Right atrium auricular region (tissue), 2 donors: ENCODE measurements at regions not wholly inside any gene's neighbourhood (a gene's known extent, or its start where the extent isn't known, plus 50 kb on each side); places are given as distances from the start of the nearest gene placed in this dataset.

Source experiments
- DNase-seq: peaks from one replicate; pipeline ENCODE4 v3.0.0-alpha.2; 2019; ENCODE audit warnings: low spot score
- H3K27ac ChIP-seq, 2 donors: fragments of 200-600 bp; sonication (generic); 1 replicate in 1 of 2; 2 replicates in 1 of 2; pipeline ENCODE4 v1.5.1; 2016 to 2019
- H3K27me3 ChIP-seq, 2 donors: fragments of 200-600 bp; sonication (generic); one replicate each; pipeline versions ENCODE4 v1.5.1 to v1.6.0; 2017 to 2019
- H3K36me3 ChIP-seq: fragments of 200-600 bp; sonication (generic); one replicate; pipeline ENCODE4 v1.5.1; 2016
- H3K4me1 ChIP-seq, 2 donors: fragments of 200-600 bp; sonication (generic); one replicate each; pipeline versions ENCODE4 v1.5.1 to v1.6.0; 2017 to 2019
- H3K4me3 ChIP-seq, 2 donors: fragments of 200-600 bp; sonication (generic); 1 replicate in 1 of 2; 2 replicates in 1 of 2; pipeline ENCODE4 v1.5.1; 2017 to 2019; ENCODE audit warnings: mild to moderate bottlenecking in 1 of 2, moderate library complexity in 1 of 2
- H3K9me3 ChIP-seq, 2 donors: fragments of 200-600 bp; sonication (generic); one replicate each; pipeline ENCODE4 v1.5.1; 2019
- TF ChIP-seq, protein P1 (sequence below), 2 donors: fragments of 200-600 bp; sonication (generic); IDR thresholded peaks; one replicate each; pipeline ENCODE4 v1.5.1; 2019; ENCODE audit warnings: antibody characterized with exemption in 2 of 2

- Histone ChIP-seq H3K27ac (no peak overlapping the region), H3K36me3 (no peaks in the 10 kb centered on the region), H3K9me3 (no peaks in the 10 kb centered on the region), H3K4me1 (no peaks in the 10 kb centered on the region), H3K4me3 (no peak overlapping the region), H3K27me3 (no peaks in the 10 kb centered on the region)
- TF ChIP-seq, protein P1, sequence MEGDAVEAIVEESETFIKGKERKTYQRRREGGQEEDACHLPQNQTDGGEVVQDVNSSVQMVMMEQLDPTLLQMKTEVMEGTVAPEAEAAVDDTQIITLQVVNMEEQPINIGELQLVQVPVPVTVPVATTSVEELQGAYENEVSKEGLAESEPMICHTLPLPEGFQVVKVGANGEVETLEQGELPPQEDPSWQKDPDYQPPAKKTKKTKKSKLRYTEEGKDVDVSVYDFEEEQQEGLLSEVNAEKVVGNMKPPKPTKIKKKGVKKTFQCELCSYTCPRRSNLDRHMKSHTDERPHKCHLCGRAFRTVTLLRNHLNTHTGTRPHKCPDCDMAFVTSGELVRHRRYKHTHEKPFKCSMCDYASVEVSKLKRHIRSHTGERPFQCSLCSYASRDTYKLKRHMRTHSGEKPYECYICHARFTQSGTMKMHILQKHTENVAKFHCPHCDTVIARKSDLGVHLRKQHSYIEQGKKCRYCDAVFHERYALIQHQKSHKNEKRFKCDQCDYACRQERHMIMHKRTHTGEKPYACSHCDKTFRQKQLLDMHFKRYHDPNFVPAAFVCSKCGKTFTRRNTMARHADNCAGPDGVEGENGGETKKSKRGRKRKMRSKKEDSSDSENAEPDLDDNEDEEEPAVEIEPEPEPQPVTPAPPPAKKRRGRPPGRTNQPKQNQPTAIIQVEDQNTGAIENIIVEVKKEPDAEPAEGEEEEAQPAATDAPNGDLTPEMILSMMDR (IDR thresholded peaks at IDR 0.05) = no peak
- DNase-seq = no peak
Observed at GRCh38 chrX:145464650-145465049, 217.3 kb downstream of the SPANXN1 start.

DNA sequence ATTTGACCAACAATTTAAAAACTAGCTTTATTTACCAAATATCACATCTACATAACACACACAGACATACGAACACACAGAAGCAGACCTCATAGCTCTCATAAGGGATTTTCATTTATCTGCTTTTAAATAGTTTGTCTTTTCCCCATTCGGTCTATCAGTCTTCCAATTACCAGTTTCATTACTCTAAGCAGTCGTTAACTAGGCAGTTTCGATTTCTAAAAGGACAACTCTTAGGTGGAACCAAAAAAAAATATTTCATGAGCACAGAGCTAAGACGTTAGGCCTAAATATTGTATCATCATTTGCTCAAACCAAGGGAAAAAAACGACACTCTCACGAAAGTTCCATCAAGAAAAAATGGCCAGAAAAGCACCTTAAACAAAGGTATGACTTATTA, 228.4 kb downstream of the SPANXN1 start:
- no peaks in the 10 kb centered on the region for H3K27me3 ChIP-seq
- no peaks in the 10 kb centered on the region for H3K36me3 ChIP-seq
- DNase-seq = no peak
- H3K4me1 ChIP-seq = no peaks in the 10 kb centered on the region
- H3K27ac ChIP-seq = no peak overlapping the region
- H3K9me3 ChIP-seq = no peaks in the 10 kb centered on the region
- no peak overlapping the region for H3K4me3 ChIP-seq
- TF ChIP-seq, protein P1 (IDR thresholded peaks at IDR 0.05) = no peak

GRCh38 chrX:145484740-145485139, 237.4 kb downstream of the SPANXN1 start:
- Histone ChIP-seq H3K9me3 (no peaks in the 10 kb centered on the region), H3K4me1 (no peaks in the 10 kb centered on the region), H3K36me3 (no peaks in the 10 kb centered on the region), H3K27ac (no peak overlapping the region), H3K4me3 (no peak overlapping the region), H3K27me3 (no peaks in the 10 kb centered on the region)
- TF ChIP-seq, protein P1 (IDR thresholded peaks at IDR 0.05) = no peak
- DNase-seq = no peak

GRCh38 chrX:145502670-145503069, 255.4 kb downstream of the SPANXN1 start:
- no peak for DNase-seq
- Histone ChIP-seq H3K27me3 (no peaks in the 10 kb centered on the region), H3K27ac (no peak overlapping the region), H3K9me3 (no peaks in the 10 kb centered on the region), H3K4me3 (no peak overlapping the region), H3K36me3 (no peaks in the 10 kb centered on the region), H3K4me1 (no peaks in the 10 kb centered on the region)
- TF ChIP-seq, protein P1 (IDR thresholded peaks at IDR 0.05) = no peak

- no peaks in the 10 kb centered on the region for H3K4me1 ChIP-seq
- DNase-seq = no peak
- no peak overlapping the region for H3K4me3 ChIP-seq
- no peak overlapping the region for H3K27ac ChIP-seq
- TF ChIP-seq, protein P1 (IDR thresholded peaks at IDR 0.05) = no peak
- H3K9me3 ChIP-seq = no peaks in the 10 kb centered on the region
- H3K36me3 ChIP-seq = no peaks in the 10 kb centered on the region
- H3K27me3 ChIP-seq = no peaks in the 10 kb centered on the region
Observed at GRCh38 chrX:145506214-145506613, 258.9 kb downstream of the SPANXN1 start.

DNA sequence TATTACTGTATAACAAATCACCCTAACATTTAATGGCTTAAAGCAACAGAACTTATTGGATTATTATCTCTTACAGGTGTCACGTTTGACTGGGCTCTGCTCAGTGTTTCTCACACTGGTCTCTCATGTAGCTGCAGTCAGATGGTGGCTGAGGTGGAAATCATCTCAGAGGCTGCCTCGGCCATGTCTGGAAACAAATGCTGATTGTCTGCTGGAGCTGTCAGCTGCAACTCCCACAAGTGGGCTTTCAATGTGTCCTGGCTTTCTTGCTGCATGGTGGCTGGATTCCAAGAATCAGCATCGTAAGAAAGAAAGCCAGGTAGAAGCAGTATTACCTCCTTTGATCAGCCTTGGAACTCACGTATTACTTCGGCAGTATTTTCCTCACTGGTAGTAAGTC, 277.6 kb downstream of the SPANXN1 start:
- TF ChIP-seq, protein P1 (IDR thresholded peaks at IDR 0.05) = no peak
- Histone ChIP-seq H3K4me3 (no peak overlapping the region), H3K27ac (no peak overlapping the region), H3K27me3 (no peaks in the 10 kb centered on the region), H3K9me3 (peaks cover 0 to 7% of the 10 kb centered on the region in 2 donors), H3K4me1 (no peaks in the 10 kb centered on the region), H3K36me3 (no peaks in the 10 kb centered on the region)
- DNase-seq = no peak
